Activated CD4-positive, alpha-beta T cell treated with anti-CD3 and anti-CD28 coated beads, Interleukin-2, amount 50 U/mL, for 24 hours (primary cell): ENCODE measurements at regions not wholly inside any gene's neighbourhood (a gene's known extent, or its start where the extent isn't known, plus 50 kb on each side); places are given as distances from the start of the nearest gene placed in this dataset.
"Not testable (repeated sequence)": the region's sequence is repeated elsewhere in the genome, so short reads cannot be mapped to it uniquely, and the experiment has no call there.

Source experiments
- DNase-seq, 2 donors: peaks; one replicate each; pipeline ENCODE4 v3.0.0-alpha.2; 2020; ENCODE audit warnings: low read depth in 1 of 2, low spot score in 1 of 2

DNA sequence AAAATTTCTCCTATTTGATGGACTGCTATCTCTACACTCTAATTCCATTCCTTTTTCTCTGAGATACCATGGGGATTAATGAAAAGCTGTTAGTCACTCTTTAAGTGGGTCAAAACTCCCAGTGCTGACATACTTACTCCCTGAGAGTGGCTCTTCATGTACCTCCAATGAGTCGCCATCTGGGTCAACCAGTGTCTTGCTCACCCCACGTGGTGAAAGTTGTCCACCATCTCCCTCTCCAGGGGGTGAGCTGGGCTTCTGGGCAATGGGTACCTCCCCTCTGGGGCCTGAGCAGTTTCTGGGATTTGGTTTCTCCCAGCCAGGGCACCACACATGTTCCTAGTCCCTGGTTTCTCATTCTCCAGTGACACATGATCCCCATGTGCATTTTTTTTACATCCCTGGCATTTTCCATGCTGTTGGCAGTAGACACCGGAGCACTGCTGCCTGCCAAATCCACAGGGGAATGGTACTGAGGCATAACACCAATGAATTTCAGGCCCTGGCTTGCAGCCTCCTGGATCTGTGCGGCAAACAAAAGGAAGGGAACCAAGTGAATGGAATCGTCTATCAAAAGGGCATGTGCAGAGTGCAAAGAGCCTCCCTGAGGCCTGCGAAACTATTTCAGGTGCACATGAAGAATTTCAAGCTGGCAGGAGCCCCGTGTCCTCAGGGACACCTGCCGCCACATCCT lies 817.9 kb upstream of the AMELY start:
- no peak for DNase-seq

DNA sequence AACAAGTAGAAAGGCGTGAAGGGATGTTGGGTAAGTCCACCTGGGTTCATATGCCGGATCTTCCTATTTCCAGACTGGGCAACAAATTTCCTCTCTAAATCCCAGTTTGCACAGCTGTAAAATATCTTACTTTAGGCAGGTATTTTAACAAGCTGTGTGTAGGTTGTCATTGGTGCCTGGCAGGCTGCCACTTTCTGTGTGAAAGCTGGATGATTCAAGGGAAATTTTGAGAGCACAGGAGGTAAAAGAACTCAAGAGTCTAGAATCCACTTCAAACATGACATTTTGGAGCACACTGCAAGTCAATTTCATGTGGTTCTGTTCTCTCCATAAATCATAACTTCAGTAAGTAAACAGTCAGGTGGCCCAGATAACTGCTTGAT lies 817.4 kb upstream of the AMELY start:
- DNase-seq: peak in 1 of 2 donors; percentile 1

DNA sequence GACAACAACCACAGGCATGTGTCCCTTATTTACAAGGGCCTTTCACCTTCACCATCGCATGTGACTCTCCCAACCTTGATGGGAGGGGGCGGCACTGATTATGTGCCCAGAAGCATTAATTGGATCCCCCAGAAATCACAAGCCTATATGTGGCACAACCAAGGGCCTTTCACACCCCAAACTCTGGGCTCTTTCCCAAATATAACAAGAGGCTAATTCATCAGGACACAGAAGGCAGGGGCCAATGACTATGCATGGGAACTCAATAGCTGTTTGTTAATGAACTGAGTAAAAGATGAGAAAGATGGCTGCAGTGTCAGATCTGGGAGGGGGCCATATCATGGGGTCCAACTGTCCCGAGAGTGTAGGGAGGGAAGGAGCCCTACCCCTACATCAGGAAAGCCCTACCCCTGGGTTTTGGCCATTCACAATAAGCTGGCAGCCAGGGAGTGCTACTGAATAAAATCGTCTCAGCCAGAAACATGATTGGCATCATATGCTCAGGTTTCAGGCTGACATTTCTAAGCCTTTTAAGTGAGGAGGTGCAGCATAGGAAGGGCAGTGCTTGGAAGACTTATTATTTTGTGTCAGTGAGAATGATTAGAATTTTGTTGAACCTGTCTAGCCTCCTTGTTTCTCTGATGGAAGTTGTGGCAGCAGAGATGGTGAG lies 814.4 kb upstream of the AMELY start:
- DNase-seq: no peak

DNA sequence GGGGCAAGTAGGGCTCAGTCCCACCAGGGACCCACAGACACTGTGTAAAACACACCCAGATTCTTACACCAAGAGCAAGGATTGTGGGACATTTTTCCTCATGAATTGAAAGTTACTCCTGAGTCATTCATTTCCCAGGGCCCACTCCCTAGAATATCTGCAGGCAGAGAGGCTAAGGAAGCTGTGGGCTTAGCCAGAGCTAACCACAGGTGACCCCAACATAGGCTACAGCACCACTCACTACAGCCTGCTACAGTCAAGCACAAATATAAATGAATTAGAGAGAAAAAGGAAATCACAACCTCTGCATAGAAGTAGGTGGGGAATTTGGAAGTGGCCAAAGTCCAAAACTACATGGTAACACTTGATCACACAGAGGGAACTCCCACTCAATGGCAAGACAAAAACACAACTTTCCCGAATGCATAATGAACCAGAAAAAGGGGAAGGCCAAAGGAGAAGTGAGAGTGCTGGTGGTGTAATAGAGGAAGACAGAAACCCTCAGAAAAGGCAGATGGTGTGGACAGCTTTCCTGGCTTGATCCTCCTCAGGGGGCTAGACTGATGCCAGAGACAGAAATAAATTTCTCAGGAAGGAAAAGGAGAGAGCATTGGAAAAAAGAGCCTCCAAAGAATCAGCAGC lies 812.6 kb upstream of the AMELY start:
- no peak for DNase-seq

DNA sequence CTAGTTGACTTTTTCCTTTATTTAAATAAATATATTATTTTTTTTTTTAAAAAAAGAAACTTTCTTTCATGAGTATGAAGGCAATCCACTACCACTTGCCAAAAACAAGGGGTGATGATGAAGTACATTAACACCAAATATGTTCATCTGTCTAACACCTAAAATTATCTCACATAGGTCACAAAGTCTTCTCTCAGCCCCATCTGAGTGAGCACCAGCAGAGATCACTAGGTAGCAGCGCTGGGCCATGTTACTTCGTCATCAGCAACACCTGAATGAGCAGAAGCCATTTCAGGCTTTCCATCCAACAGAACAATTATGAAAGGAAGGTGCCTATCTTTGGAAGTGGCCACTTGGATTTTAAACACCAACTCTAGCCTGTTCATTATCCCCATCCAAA lies 811.6 kb upstream of the AMELY start:
- DNase-seq: no peak

DNA sequence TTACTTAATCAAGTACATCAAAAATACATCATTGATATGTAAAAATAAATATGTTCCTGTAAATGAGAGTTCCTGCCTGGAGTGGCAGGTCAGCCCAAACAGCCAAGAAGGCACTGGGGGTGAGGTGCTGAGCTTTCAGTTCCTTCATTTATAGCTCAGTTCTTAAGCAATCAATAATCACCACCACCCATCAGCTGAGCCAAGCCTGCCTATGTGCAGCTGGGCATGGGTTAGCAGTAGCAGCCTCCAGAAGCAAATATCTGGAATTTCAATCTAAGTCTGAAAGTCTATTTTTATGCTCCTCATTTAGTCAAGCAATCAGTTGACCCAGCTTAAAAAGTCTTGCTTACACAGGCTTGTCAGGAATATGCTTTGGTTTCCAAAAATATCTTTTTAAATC lies 811.0 kb upstream of the AMELY start:
- DNase-seq: no peak

DNA sequence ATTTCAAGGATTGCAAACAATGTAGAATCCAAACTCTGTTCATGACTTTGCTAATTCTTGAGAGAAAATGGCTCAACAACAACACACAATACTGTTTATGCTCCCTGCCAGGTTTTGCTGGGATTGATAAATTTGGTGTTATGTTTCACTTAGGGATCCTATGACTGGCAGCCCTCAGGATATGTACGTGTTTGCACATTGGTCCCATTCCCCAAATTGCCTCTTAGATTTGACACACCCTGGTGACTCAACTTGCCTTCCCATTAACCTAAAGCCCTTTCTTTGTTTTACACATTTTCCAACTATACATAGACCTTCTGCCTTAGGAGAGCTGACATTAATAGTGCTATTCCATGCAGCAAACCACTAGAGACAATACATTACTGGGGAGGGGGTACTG lies 809.4 kb upstream of the AMELY start:
- DNase-seq: no peak

DNA sequence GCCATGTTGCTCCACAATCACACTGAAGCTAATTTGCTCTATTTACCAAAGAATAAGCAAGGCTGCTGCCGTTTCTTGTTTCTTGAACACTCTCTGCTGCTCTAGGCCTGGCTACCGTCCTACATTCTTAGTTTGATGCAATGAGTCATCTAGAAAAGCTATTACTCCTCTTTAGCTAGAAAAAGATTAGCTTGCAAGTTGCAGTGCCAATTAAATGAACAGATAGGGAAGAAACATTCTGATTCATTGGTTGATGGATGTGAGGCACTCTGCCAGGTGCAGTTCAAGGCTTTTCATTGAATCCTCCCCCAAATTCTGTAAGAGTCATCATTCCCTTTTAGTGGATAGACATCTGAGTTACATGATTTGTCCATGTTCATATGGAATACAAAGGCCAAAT lies 807.7 kb upstream of the AMELY start:
- DNase-seq: no peak

DNA sequence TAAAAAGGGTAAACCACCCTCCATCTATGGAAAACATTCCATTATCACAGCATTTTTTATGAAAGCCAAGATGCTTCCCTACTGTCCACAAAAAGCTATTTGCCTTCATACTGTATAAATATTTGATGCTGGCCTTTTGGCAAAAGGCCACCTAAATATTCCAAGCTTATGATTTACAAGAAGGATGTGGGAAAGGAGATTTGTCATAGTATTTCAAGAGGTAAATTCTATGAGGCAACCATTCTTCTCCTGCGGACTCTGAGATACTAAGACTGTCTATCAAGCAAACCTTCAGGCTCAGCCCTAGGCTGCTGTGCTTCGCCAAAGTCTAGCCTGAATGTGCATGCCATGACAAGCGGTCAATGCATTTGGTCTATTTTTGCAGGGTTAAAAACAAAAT lies 807.1 kb upstream of the AMELY start:
- DNase-seq: no peak

DNA sequence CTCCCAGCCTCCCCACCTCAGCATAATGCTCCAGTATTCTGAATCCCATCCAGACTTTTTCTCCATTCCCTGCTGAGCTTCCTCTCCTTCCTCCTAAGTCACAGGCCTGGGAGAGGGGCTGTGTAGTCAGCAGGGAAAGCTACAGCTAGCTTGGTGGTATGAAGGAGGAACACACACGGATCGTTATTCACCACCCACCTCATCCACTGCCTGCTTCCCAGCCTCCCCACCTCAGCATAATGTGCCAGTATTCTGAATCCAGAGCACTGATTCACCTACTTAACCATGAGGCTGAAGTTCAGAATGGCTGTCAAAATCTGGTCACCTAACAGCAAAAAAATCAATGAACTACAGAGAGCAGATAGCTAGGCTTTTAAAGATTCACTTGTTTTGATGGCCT lies 806.6 kb upstream of the AMELY start:
- no peak for DNase-seq

DNA sequence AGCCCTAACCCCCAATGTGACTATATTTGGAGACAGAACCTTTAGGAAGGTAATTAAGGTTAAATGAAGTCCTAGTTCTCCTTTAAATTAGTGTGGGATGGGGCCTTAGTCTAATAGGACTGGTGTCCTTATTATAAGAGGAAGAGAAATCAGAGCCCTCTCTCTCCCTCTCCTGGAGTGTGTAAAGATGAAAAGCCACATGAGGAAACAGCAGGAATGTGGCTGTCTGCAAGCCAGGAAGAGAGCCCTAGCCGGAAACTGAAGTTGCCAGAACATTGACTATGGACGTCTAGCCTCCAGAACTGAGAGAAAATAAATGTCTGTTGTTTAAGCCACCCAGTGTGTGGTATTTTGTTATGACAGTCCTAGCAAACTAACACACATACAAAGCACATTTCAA lies 802.9 kb upstream of the AMELY start:
- no peak for DNase-seq

DNA sequence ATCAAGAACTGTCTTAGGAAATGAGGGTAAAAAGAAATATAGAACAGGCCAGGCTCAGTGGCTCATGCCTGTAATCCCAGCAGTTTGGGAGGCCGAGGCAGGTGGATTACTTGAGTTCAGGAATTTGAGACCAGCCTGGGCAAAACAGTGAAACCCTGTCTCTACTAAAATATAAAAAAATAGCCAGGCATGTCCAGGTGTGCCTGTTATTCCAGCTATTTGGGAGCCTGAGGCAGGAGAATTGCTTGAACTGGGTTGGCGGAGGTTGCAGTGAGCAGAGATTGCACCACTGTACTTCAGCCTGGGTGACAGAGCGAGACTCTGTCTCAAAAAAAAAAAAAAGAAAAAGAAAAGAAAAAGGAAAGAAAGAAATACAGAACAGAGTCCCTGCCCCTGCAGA lies 802.2 kb upstream of the AMELY start:
- not testable (repeated sequence) for DNase-seq

DNA sequence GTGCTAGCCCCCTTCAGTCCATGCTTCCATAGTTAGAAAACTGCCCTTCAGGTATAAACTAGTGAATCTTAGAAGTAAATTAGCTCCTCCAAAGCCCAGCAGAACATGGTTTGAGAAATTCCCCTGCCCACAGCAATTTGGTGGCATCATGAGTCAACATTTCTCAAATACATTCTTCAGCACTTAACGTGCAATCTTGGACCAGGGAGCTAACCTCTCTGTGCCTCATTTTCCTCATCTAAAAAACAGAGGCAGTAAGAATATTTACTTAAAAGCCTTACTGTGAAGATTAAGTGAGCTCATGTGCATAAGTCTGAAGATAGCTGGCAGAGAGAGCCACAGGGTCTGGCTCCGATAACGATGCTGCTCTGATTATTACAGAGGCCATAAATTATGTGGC lies 800.7 kb upstream of the AMELY start:
- no peak for DNase-seq

DNA sequence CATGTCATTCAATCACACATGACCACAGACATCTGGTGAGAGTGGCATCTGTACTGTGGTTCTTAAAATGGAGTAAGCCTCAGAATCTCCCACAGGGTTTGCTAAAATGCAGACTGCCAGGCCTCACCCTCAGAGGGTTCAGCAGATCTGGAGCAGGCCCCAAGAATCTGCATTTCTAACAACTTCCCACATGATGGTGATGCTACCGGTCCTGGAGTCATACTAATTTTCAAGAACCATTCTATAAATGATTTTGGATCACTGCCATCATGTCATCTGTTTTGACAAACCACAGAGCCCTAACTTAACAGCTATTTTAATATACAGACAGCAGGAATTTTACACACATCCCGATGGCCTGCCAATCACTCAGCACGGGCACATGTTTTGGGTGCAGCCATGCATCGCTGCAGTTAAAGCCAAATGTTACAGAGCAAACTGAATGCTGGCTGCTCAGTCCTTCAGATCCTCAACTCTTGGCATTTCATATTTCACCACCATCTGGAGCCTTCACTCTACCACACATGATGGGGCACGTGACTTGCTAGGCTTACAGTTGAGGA lies 792.1 kb upstream of the AMELY start:
- no peak for DNase-seq

DNA sequence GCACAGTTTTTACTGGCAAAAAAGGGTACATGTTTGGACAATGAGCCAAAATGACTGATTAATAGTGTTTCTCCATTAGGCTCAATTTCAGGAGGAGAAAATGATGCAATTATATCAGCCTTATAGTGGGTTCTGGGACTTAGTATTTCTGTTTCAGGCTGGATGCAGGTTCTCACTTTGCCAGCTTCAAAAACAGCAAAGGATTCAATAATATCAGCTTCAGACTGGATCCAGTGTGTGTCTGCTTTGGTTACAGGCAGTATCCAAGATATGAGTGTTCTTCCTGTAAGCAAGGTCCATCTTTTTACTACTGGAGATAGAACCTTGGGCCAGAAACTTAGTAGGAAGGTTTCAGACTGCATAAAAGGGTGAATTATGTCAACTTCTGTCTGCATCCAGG lies 790.9 kb upstream of the AMELY start:
- DNase-seq: no peak

DNA sequence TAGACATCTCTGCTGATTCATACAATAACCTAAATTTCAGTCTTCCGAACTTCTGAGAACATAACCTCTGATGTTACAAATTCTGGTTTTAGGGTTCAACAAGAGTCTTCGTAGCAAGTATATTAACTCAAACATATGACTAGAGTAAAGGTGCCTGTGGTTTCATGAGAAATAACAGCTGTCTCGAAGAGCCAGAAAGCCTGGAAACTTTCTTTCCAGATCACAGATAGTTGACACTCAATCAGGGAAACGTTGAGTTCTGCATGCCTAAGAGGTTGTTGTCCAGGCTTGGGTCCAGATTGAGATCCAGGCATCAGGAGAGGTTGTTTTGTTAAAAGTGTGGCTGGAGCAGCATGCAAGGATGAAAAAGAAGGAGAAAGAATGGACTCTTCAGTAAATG lies 790.1 kb upstream of the AMELY start:
- no peak for DNase-seq

DNA sequence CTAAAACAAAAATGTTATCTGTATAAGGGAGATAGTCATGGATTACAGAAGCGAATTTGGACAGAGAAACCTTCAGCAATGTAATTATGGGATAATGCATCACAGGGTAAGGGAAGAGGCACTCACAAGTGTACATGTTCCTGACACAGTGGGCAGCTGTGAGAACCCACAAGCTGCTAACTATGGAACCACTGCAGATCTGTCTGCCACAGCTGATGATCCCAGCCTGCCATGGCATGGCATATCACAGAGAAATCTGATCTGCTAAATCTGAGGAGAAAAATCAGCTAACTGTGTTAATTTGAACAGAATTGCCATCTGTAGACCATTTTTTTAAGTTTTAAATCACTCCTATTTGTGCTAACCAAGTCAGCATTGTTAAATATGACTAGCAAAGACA lies 786.0 kb upstream of the AMELY start:
- no peak for DNase-seq

DNA sequence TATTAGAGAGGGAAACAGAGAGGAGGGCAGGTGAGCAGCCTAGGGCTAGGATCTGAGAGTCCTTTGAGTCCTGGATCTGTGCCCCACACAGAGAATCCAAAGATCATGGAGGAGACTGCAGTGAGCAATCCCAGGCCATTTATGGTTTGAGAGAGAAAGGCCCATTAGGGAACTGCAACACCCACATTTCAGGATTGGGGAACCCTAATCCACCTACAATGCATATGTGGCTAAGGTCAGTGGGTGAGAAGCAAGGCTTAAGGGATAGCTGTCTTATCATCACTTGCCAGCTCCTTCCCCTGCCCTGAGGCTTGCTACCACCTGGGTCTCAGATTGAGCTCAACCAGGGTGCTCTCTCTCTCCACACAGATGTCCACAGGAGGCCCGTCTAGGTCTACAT lies 781.1 kb upstream of the AMELY start:
- DNase-seq: no peak

DNA sequence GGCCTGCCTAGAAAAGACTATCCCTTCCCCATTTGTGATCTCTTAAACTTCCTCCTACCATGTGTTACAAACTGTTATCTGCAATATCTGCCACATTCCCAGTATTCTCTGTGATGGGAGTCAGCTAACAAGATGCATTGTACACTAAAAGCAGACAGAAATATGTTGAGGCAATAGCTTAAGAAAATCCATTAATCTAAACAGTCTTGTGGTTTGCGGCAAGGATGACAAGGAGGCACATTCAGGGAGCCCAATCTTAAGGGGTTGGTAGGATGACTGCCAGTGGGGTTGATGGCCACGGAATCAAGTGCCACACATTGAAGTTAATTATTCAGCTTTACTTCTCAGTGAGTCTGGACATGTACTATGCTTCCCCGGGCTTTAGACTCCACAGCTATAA lies 775.5 kb upstream of the AMELY start:
- no peak for DNase-seq

DNA sequence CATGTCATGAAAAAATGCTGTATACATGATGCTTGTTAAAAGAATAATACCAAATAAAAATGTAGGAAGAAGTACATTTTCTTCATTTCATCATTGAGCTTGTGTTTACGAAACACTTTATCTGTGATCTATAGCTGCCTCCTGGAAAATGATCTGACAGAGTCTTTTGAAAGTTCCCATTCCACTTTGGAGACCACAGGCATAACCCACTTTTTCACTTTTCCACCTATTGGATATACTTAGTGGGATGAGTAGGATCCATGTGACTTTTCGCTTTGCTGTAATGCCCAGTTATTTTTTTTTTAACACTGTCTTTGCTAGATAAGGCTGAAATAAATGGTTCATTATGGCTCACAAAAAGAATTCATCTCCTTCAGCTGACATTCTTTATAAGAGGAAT lies 773.0 kb upstream of the AMELY start:
- DNase-seq: no peak

DNA sequence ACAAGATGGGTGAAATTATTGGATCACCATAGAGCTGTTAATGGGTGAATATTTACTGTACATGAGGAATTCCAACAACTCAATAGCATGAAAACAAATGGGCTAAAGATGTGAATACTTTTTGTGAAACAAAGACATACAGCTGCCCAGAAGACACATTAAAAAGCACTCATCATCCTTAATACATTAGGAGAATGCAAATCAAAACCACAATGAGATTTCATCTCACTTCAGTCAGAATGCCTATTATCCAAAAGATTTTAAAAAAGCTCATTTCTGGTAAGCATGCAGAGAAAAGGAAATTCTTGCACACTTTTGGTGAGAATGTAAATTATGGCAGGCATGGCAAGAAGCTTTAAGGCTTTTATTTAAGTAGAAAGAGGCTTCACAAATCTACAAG lies 770.8 kb upstream of the AMELY start:
- DNase-seq: no peak

DNA sequence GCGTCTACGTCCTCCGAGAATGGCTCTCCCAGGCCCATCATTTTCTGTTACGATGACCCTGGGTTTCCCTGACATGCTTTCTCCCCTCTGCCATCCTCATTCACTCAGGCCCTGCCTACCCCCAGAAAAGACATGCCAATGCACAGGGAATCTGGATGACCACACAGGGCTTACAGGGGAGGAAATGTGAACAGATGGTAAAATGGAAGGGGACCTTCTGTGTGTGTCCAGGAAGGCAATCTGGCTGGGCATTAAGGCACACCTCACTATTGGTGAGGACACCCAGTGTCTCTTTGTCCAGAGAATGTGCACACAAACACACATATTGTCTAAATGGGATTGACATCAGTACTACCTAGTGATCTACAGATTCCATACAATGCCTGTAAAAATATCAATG lies 769.9 kb upstream of the AMELY start:
- no peak for DNase-seq
